Sigmoid colon (tissue), 6 donors: ENCODE measurements at regions not wholly inside any gene's neighbourhood (a gene's known extent, or its start where the extent isn't known, plus 50 kb on each side); places are given as distances from the start of the nearest gene placed in this dataset.

ENCODE experiments used
- DNase-seq: peaks from one replicate; pipeline ENCODE4 v3.0.0-alpha.2; 2019
- H3K27ac ChIP-seq, 4 donors: fragments of 200-600 bp; sonication (generic); one replicate each; pipeline ENCODE4 v1.5.1; 2016 to 2019; ENCODE audit warnings: mild to moderate bottlenecking in 1 of 4
- H3K27me3 ChIP-seq, 3 donors: fragments of 200-600 bp; sonication (generic); one replicate each; pipeline ENCODE4 v1.5.1; 2019; ENCODE audit warnings: mild to moderate bottlenecking in 1 of 3
- H3K36me3 ChIP-seq, 4 donors: fragments of 200-600 bp; sonication (generic); one replicate each; pipeline ENCODE4 v1.5.1; 2016 to 2019
- H3K4me1 ChIP-seq, 4 donors: fragments of 200-600 bp; sonication (generic); one replicate each; pipeline ENCODE4 v1.5.1; 2017 to 2019
- H3K4me3 ChIP-seq, 4 donors: fragments of 200-600 bp; sonication (generic); one replicate each; pipeline ENCODE4 v1.5.1; 2017 to 2019; ENCODE audit warnings: mild to moderate bottlenecking in 2 of 4, moderate library complexity in 1 of 4
- H3K9me3 ChIP-seq, 4 donors: fragments of 200-600 bp in 3 of 4; sonication (generic) in 3 of 4; one replicate each; pipeline versions ENCODE4 v1.5.1 to v1.6.1; 2013 to 2019
- CTCF ChIP-seq, 4 experiments: fragments of 450-650 bp in 3 of 4; fragments of 200-600 bp in 1 of 4; IDR thresholded peaks; one replicate each; pipeline ENCODE4 v1.5.1; 2016 to 2019; ENCODE audit warnings: antibody characterized with exemption in 4 of 4, mild to moderate bottlenecking in 3 of 4, moderate library complexity in 2 of 4
- EP300 ChIP-seq, 4 donors: sonication (generic); formaldehyde crosslinking; IDR thresholded peaks; one replicate each; pipeline ENCODE4 v1.6.1; 2017; ENCODE audit warnings: antibody characterized with exemption in 4 of 4
- POLR2A ChIP-seq, 2 donors: fragments of 450-650 bp; IDR thresholded peaks; one replicate each; pipeline ENCODE4 v1.6.1; 2016; ENCODE audit warnings: antibody characterized with exemption in 2 of 2, mild to moderate bottlenecking in 2 of 2, moderate library complexity in 2 of 2
- POLR2AphosphoS5 ChIP-seq, 4 donors: sonication (generic); formaldehyde crosslinking; IDR thresholded peaks; one replicate each; pipeline ENCODE4 v1.6.1; 2017; ENCODE audit warnings: antibody characterized with exemption in 4 of 4
- WGBS, 2 donors: extraction: QIAGEN DNeasy Blood & Tissue Kit; methylation state at CpG; one replicate each; pipeline ENCODE4 v1.1.7; 2013; 5-methylcytosine and 5-hydroxymethylcytosine counted together
- intact Hi-C: fragments of 100-400 bp; cut with DNase I; formaldehyde crosslinking; loops from one replicate; pipeline ENCODE4 v1.15.1; 2023
- donor health status: healthy with polysubstance abuse.
- donor health status: healthy.

GRCh38 chr7:54349229-54349628 is 192.9 kb upstream of the VSTM2A start:
- H3K36me3 ChIP-seq: no peaks in the 10 kb centered on the region
- no peak for DNase-seq
- 81 to 87% methylated on average over 3 of the region's 3 CpGs for WGBS, 2 donors
- H3K27me3 ChIP-seq: no peaks in the 10 kb centered on the region
- H3K27ac ChIP-seq: no peak overlapping the region
- intact Hi-C loops: no loop called here
- H3K9me3 ChIP-seq: no peaks in the 10 kb centered on the region
- no peak for TF ChIP-seq POLR2AphosphoS5 (IDR thresholded peaks at IDR 0.05)
- TF ChIP-seq CTCF (IDR thresholded peaks at IDR 0.05): no peak
- no peak for TF ChIP-seq EP300 (IDR thresholded peaks at IDR 0.05)
- no peak for TF ChIP-seq POLR2A (IDR thresholded peaks at IDR 0.05)
- no peaks in the 10 kb centered on the region for H3K4me1 ChIP-seq
- no peak overlapping the region for H3K4me3 ChIP-seq

DNA sequence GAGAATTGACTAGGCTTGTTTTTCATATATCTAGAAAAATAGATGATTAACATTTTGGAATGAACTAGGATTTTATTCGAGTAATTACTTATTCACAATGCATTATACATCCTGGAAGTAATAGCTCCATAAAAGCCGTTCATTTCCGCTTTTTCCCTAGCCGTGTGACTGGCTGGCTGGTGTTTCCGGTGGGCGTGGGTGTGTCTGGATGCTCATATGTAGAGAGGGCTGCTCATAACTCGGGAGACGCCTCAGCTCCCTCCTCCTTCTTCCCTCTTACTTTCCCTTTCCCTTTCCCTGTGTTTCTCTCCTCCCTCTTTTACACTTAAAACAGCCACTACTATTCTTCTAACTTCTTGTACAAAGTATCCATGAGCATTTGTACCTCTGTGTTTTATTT is 187.7 kb upstream of the VSTM2A start:
- no peak for DNase-seq
- H3K4me3 ChIP-seq: no peak overlapping the region
- H3K9me3 ChIP-seq: no peaks in the 10 kb centered on the region
- TF ChIP-seq POLR2A (IDR thresholded peaks at IDR 0.05) (no peak), POLR2AphosphoS5 (IDR thresholded peaks at IDR 0.05) (no peak), EP300 (IDR thresholded peaks at IDR 0.05) (no peak), CTCF (IDR thresholded peaks at IDR 0.05) (no peak)
- no peak overlapping the region for H3K27ac ChIP-seq
- WGBS, 2 donors: 79 to 82% methylated on average over 8 of the region's 8 CpGs
- H3K27me3 ChIP-seq: no peaks in the 10 kb centered on the region
- intact Hi-C loops: no loop called here
- no peaks in the 10 kb centered on the region for H3K36me3 ChIP-seq
- no peaks in the 10 kb centered on the region for H3K4me1 ChIP-seq

- intact Hi-C loops: no loop called here
- H3K4me3 ChIP-seq: no peak overlapping the region
- no peak for TF ChIP-seq POLR2A (IDR thresholded peaks at IDR 0.05)
- TF ChIP-seq EP300 (IDR thresholded peaks at IDR 0.05): no peak
- no peak for TF ChIP-seq POLR2AphosphoS5 (IDR thresholded peaks at IDR 0.05)
- TF ChIP-seq CTCF (IDR thresholded peaks at IDR 0.05): no peak
- no peak for DNase-seq
- WGBS, 2 donors: 75 to 76% methylated on average over 1 of the region's 1 CpG
- H3K9me3 ChIP-seq: no peaks in the 10 kb centered on the region
- H3K27me3 ChIP-seq: no peaks in the 10 kb centered on the region
- H3K4me1 ChIP-seq: no peaks in the 10 kb centered on the region
- H3K27ac ChIP-seq: no peak overlapping the region
- no peaks in the 10 kb centered on the region for H3K36me3 ChIP-seq
Observed at GRCh38 chr7:54355842-54356241, 186.3 kb upstream of the VSTM2A start.

DNA sequence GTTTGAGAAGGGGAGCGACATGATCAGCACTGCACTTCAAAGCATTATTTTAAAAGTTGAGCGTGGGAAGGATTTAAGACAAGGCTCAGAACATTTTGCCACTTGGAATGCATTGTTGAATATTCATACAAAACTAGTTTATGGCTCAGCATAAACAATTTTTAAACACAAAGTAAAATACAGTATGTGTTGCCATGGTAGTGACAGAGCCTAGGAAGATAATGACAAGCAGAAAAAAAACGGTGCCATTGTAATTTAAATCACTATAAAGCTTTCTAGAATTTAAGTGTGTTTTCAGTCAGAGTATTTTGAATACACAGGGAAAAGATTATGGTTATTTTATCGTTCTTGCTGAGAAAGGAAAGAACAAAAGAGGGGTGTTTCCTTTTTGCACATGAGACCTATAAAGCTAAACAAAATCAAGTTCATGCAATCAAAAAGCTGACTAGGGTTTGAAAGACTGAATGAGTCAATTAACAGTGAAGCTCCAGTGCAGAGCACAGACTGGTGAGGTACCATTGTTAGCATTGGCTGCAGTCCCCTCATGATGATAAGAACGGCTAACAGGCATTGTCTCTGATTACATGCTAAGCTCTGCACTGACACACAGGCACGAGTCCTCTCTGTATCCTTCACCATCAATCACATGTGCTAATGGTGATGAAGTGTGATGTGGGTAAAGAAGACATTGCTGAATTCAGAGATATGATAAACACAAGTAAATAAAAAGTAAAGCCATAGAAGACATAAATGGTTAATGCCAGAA is 181.9 kb upstream of the VSTM2A start:
- intact Hi-C loops: no loop called here
- Histone ChIP-seq H3K4me1 (no peaks in the 10 kb centered on the region), H3K27me3 (no peaks in the 10 kb centered on the region), H3K4me3 (no peak overlapping the region), H3K27ac (no peak overlapping the region), H3K9me3 (no peaks in the 10 kb centered on the region), H3K36me3 (no peaks in the 10 kb centered on the region)
- no peak for DNase-seq
- WGBS, 2 donors: 65 to 67% methylated on average over 6 of the region's 6 CpGs
- no peak for TF ChIP-seq POLR2AphosphoS5 (IDR thresholded peaks at IDR 0.05)
- no peak for TF ChIP-seq POLR2A (IDR thresholded peaks at IDR 0.05)
- no peak for TF ChIP-seq CTCF (IDR thresholded peaks at IDR 0.05)
- no peak for TF ChIP-seq EP300 (IDR thresholded peaks at IDR 0.05)

- no peaks in the 10 kb centered on the region for H3K9me3 ChIP-seq
- no peak overlapping the region for H3K4me3 ChIP-seq
- 71 to 77% methylated on average over 1 of the region's 1 CpG for WGBS, 2 donors
- intact Hi-C loops: no loop called here
- no peaks in the 10 kb centered on the region for H3K36me3 ChIP-seq
- H3K27me3 ChIP-seq: no peaks in the 10 kb centered on the region
- no peak for DNase-seq
- H3K4me1 ChIP-seq: no peaks in the 10 kb centered on the region
- H3K27ac ChIP-seq: no peak overlapping the region
- TF ChIP-seq EP300 (IDR thresholded peaks at IDR 0.05) (no peak), POLR2AphosphoS5 (IDR thresholded peaks at IDR 0.05) (no peak), CTCF (IDR thresholded peaks at IDR 0.05) (no peak), POLR2A (IDR thresholded peaks at IDR 0.05) (no peak)
Observed at GRCh38 chr7:54390565-54390964, 151.6 kb upstream of the VSTM2A start.
